Endothelial cell (in vitro differentiated cells): ENCODE measurements at regions not wholly inside any gene's neighbourhood (a gene's known extent, or its start where the extent isn't known, plus 50 kb on each side); places are given as distances from the start of the nearest gene placed in this dataset.

ENCODE experiments used
- DNase-seq: peaks from one replicate; pipeline ENCODE4 v3.0.0; 2021; ENCODE audit warnings: low spot score
- H3K27ac Mint-ChIP-seq: one replicate; pipeline ENCODE4 v1.8.0; 2021; ENCODE audit warnings: mixed read lengths, inconsistent platforms; ENCODE audit not compliant: unreplicated experiment
- H3K27me3 Mint-ChIP-seq: one replicate; pipeline ENCODE4 v1.8.0; 2021; ENCODE audit warnings: mild to moderate bottlenecking, moderate library complexity, mixed read lengths, inconsistent platforms; ENCODE audit not compliant: unreplicated experiment
- H3K36me3 Mint-ChIP-seq: one replicate; pipeline ENCODE4 v1.8.0; 2021; ENCODE audit warnings: mild to moderate bottlenecking, low read depth, mixed read lengths, inconsistent platforms; ENCODE audit not compliant: unreplicated experiment
- H3K4me1 Mint-ChIP-seq: one replicate; pipeline ENCODE4 v1.8.0; 2021; ENCODE audit warnings: mild to moderate bottlenecking, mixed read lengths, inconsistent platforms; ENCODE audit not compliant: unreplicated experiment
- H3K4me3 Mint-ChIP-seq: one replicate; pipeline ENCODE4 v1.8.0; 2021; ENCODE audit warnings: mild to moderate bottlenecking, mixed read lengths, inconsistent platforms; ENCODE audit not compliant: unreplicated experiment
- H3K9me3 Mint-ChIP-seq: one replicate; pipeline ENCODE4 v1.8.0; 2021; ENCODE audit warnings: mixed read lengths, inconsistent platforms; ENCODE audit not compliant: unreplicated experiment
- CTCF ChIP-seq: fragments of 200-600 bp; sonication (generic); IDR thresholded peaks from one replicate; pipeline ENCODE4 v1.5.0; 2021; ENCODE audit warnings: antibody characterized with exemption; ENCODE audit not compliant: unreplicated experiment

GRCh38 chr3:159923956-159924355 lies 64.7 kb upstream of the IL12A start:
- no peaks in the 10 kb centered on the region for H3K9me3 Mint-ChIP-seq
- peaks cover 4% of the 10 kb centered on the region for H3K36me3 Mint-ChIP-seq
- H3K27me3 Mint-ChIP-seq, result peaks cover 3% of the 10 kb centered on the region
- no peak for TF ChIP-seq CTCF
- DNase-seq, result no peak
- H3K4me3 Mint-ChIP-seq, result no peak overlapping the region
- no peak overlapping the region for H3K27ac Mint-ChIP-seq
- H3K4me1 Mint-ChIP-seq, result peaks cover 10% of the 10 kb centered on the region

GRCh38 chr3:159924411-159924810 lies 64.2 kb upstream of the IL12A start:
- peaks cover 4% of the 10 kb centered on the region for H3K36me3 Mint-ChIP-seq

GRCh38 chr3:159925248-159925647 lies 63.4 kb upstream of the IL12A start:
- no peak for TF ChIP-seq CTCF
- H3K4me1 Mint-ChIP-seq, result peaks cover 19% of the 10 kb centered on the region
- H3K27me3 Mint-ChIP-seq, result peaks cover 3% of the 10 kb centered on the region
- no peaks in the 10 kb centered on the region for H3K9me3 Mint-ChIP-seq
- no peak overlapping the region for H3K4me3 Mint-ChIP-seq
- H3K27ac Mint-ChIP-seq, result no peak overlapping the region
- no peak for DNase-seq
- peaks cover 4% of the 10 kb centered on the region for H3K36me3 Mint-ChIP-seq

More at GRCh38 chr3:159924411-159924810, 64.2 kb upstream of the IL12A start:
- Mint-ChIP-seq H3K9me3 (no peaks in the 10 kb centered on the region), H3K27ac (no peak overlapping the region), H3K4me1 (peaks cover 13% of the 10 kb centered on the region), H3K4me3 (no peak overlapping the region), H3K27me3 (peaks cover 3% of the 10 kb centered on the region)
- DNase-seq, result no peak
- TF ChIP-seq CTCF, result no peak

- Mint-ChIP-seq H3K4me1 (peaks cover 19% of the 10 kb centered on the region), H3K9me3 (no peaks in the 10 kb centered on the region), H3K36me3 (peaks cover 4% of the 10 kb centered on the region), H3K27me3 (peaks cover 5% of the 10 kb centered on the region), H3K27ac (no peak overlapping the region), H3K4me3 (no peak overlapping the region)
- no peak for TF ChIP-seq CTCF
- DNase-seq, result no peak
Observed at GRCh38 chr3:159926573-159926972, 62.1 kb upstream of the IL12A start.

GRCh38 chr3:159928071-159928491 lies 60.6 kb upstream of the IL12A start:
- Mint-ChIP-seq H3K4me1 (peaks cover 19% of the 10 kb centered on the region), H3K36me3 (peaks cover 6% of the 10 kb centered on the region), H3K27me3 (peaks cover 5% of the 10 kb centered on the region), H3K9me3 (peaks cover 2% of the 10 kb centered on the region), H3K27ac (no peak overlapping the region), H3K4me3 (no peak overlapping the region)
- DNase-seq, result no peak
- TF ChIP-seq CTCF, result no peak
